DND-41 (cell line): ENCODE measurements at regions not wholly inside any gene's neighbourhood (a gene's known extent, or its start where the extent isn't known, plus 50 kb on each side); places are given as distances from the start of the nearest gene placed in this dataset.
"Not testable (repeated sequence)": the region's sequence is repeated elsewhere in the genome, so short reads cannot be mapped to it uniquely, and the experiment has no call there.

ENCODE experiments used
- ATAC-seq: fragments of 200-7000 bp; cut with Tn5 transposase; 3 replicates; pipeline ENCODE4 v1.9.1; 2021; ENCODE audit warnings: low read depth; ENCODE audit not compliant: insufficient read depth
- DNase-seq: peaks from one replicate; pipeline ENCODE4 v3.0.0-alpha.2; 2020
- H2AFZ ChIP-seq: 2 replicates; pipeline ENCODE4 v1.6.0; 2012; ENCODE audit warnings: low read depth, low read length
- H3K27ac ChIP-seq: 2 replicates; pipeline ENCODE4 v1.5.1; 2012; ENCODE audit warnings: low read length, inconsistent platforms
- H3K27me3 ChIP-seq: fragments of 200-600 bp; sonication (generic); 2 replicates; pipeline ENCODE4 v1.6.0; 2012; ENCODE audit warnings: low read length, mild to moderate bottlenecking, inconsistent platforms; ENCODE audit not compliant: insufficient read depth, poor library complexity
- H3K36me3 ChIP-seq: 2 replicates; pipeline ENCODE4 v1.5.1; 2012; ENCODE audit warnings: low read length, inconsistent platforms; ENCODE audit not compliant: insufficient read depth
- H3K4me1 ChIP-seq: 2 replicates; pipeline ENCODE4 v1.5.1; 2012; ENCODE audit warnings: mild to moderate bottlenecking, low read length; ENCODE audit not compliant: insufficient read depth
- H3K4me2 ChIP-seq: 2 replicates; pipeline ENCODE4 v1.6.0; 2012; ENCODE audit warnings: mild to moderate bottlenecking, moderate library complexity, low read length, inconsistent platforms; ENCODE audit not compliant: insufficient read depth
- H3K4me3 ChIP-seq, 2 experiments: fragments of 200-600 bp in 1 of 2; shearing (Covaris generic) in 1 of 2; 2 replicates each; pipeline ENCODE4 v1.5.1; 2012 to 2016; ENCODE audit warnings: inconsistent platforms in 2 of 2, low read length in 2 of 2, mild to moderate bottlenecking in 2 of 2, low read depth in 1 of 2, moderate library complexity in 1 of 2
- H3K79me2 ChIP-seq: 2 replicates; pipeline ENCODE4 v1.6.0; 2012; ENCODE audit warnings: low read length, inconsistent platforms; ENCODE audit not compliant: insufficient read depth
- H3K9ac ChIP-seq: 2 replicates; pipeline ENCODE4 v1.6.0; 2012; ENCODE audit warnings: low read depth, mild to moderate bottlenecking, inconsistent platforms, low read length, moderate library complexity
- H3K9me3 ChIP-seq: 2 replicates; pipeline ENCODE4 v1.5.1; 2012; ENCODE audit warnings: low read length, moderate library complexity, mild to moderate bottlenecking, inconsistent platforms; ENCODE audit not compliant: insufficient read depth, severe bottlenecking
- H4K20me1 ChIP-seq: 2 replicates; pipeline ENCODE4 v1.6.0; 2012; ENCODE audit warnings: low read length; ENCODE audit not compliant: insufficient read depth
- CTCF ChIP-seq: IDR thresholded peaks from 2 replicates; pipeline ENCODE4 v1.5.1; 2012; ENCODE audit warnings: borderline replicate concordance, low read length, moderate library complexity, mild to moderate bottlenecking; ENCODE audit not compliant: poor library complexity, severe bottlenecking; ENCODE audit errors: extremely low read depth
- EZH2 ChIP-seq: IDR thresholded peaks from 3 replicates; pipeline ENCODE4 v1.6.1; 2012; ENCODE audit warnings: borderline replicate concordance, low read depth, mild to moderate bottlenecking, moderate library complexity, low read length, inconsistent platforms; ENCODE audit not compliant: severe bottlenecking

GRCh38 chr4:120554086-120554485, 368.4 kb downstream of the PRDM5 start:
- H2AFZ ChIP-seq = no peak overlapping the region
- no peaks in the 10 kb centered on the region for H3K36me3 ChIP-seq
- no peak for ATAC-seq
- H3K4me1 ChIP-seq = no peaks in the 10 kb centered on the region
- H4K20me1 ChIP-seq = no peaks in the 10 kb centered on the region
- H3K27me3 ChIP-seq = no peaks in the 10 kb centered on the region
- no peaks in the 10 kb centered on the region for H3K79me2 ChIP-seq
- H3K4me2 ChIP-seq = no peak overlapping the region
- no peak overlapping the region for H3K27ac ChIP-seq
- no peak overlapping the region for H3K4me3 ChIP-seq
- TF ChIP-seq EZH2 (no peak), CTCF (no peak)
- DNase-seq = no peak
- no peak overlapping the region for H3K9ac ChIP-seq
- H3K9me3 ChIP-seq = no peaks in the 10 kb centered on the region

DNA sequence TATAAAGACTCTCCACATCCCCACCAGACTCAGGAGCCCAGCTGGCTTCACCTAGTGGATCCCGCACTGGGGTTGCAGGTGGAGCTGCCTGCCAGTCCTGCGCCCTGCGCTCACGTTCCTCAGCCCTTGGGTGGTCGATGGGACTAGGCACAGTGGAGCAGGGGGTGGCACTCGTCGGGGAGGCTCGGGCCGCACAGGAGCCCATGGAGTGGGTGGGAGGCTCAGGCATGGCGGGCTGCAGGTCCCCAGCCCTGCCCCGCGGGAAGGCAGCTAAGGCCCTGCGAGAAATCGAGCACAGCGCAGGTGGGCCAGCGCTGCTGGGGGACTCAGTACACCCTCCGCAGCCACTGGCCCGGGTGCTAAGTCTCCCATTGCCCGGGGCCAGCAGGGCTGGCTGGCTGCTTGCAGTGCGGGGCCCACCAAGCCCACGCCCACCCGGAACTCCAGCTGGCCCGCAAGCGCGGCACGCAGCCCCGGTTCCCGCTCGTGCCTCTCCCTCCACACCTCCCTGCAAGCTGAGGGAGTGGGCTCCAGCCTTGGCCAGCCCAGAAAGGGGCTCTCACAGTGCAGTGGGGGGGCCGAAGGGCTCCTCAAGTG, 371.8 kb downstream of the PRDM5 start:
- H3K36me3 ChIP-seq, H3K4me3 ChIP-seq, H3K27me3 ChIP-seq, H3K9ac ChIP-seq, H2AFZ ChIP-seq, H3K27ac ChIP-seq, DNase-seq, H3K9me3 ChIP-seq, H3K4me2 ChIP-seq, ATAC-seq, H4K20me1 ChIP-seq, H3K4me1 ChIP-seq, H3K79me2 ChIP-seq: not testable (repeated sequence)

GRCh38 chr4:120549011-120549570, 373.4 kb downstream of the PRDM5 start:
- Histone ChIP-seq H3K9ac (no peak overlapping the region), H2AFZ (no peak overlapping the region), H3K4me1 (no peaks in the 10 kb centered on the region), H3K9me3 (no peaks in the 10 kb centered on the region), H3K4me2 (no peak overlapping the region), H3K27me3 (no peaks in the 10 kb centered on the region), H4K20me1 (no peaks in the 10 kb centered on the region), H3K4me3 (no peak overlapping the region), H3K27ac (no peak overlapping the region), H3K79me2 (no peaks in the 10 kb centered on the region), H3K36me3 (no peaks in the 10 kb centered on the region)
- ATAC-seq = no peak
- no peak for TF ChIP-seq EZH2
- no peak for TF ChIP-seq CTCF
- DNase-seq = no peak

DNA sequence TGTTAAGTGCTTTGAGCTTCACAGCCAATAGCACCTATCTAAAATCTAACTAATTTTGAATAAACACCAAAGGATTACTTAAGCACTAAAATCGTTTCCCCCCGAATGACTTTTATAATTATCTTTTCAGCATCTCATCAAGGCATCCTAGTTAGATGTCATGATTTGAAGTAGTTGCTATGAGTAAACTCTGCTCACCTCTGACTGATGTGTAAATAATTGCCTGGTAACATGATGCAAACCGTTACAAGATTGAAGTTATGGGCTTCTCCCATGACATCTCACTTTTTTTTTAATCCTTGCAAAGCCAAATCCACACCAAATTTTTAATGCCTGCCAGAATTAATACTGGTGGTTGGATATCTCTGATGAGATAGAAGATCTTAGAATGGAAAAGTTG, 377.1 kb downstream of the PRDM5 start:
- Histone ChIP-seq H3K4me1 (no peaks in the 10 kb centered on the region), H3K27ac (no peak overlapping the region), H3K4me3 (no peak overlapping the region), H3K9me3 (no peaks in the 10 kb centered on the region), H3K27me3 (no peaks in the 10 kb centered on the region), H4K20me1 (no peaks in the 10 kb centered on the region), H3K4me2 (no peak overlapping the region), H3K36me3 (no peaks in the 10 kb centered on the region), H3K9ac (no peak overlapping the region), H3K79me2 (no peaks in the 10 kb centered on the region), H2AFZ (no peak overlapping the region)
- ATAC-seq (no peak), DNase-seq (no peak)
- TF ChIP-seq EZH2 (no peak), CTCF (no peak)
